Activated CD4-positive, alpha-beta memory T cell treated with anti-CD3 and anti-CD28 coated beads for 36 hours (primary cell): ENCODE measurements at regions not wholly inside any gene's neighbourhood (a gene's known extent, or its start where the extent isn't known, plus 50 kb on each side); places are given as distances from the start of the nearest gene placed in this dataset.

Experiments
- CTCF ChIA-PET: fragments of 350-600 bp; sonication (Branson Sonifier 250); formaldehyde crosslinking; loops from one replicate; lab custom pipeline; 2021; ENCODE audit warnings: antibody characterized with exemption, inconsistent platforms; lab: Charles Lee
- POLR2A ChIA-PET: fragments of 350-600 bp; sonication (Branson Sonifier 250); formaldehyde crosslinking; loops from one replicate; lab custom pipeline; 2021; ENCODE audit warnings: antibody characterized with exemption; lab: Charles Lee
- DNase-seq: peaks from one replicate; pipeline ENCODE4 v3.0.0-alpha.2; 2020
- H3K27ac Mint-ChIP-seq: one replicate; pipeline ENCODE4 v1.8.0; 2021; ENCODE audit warnings: mixed read lengths
- H3K27me3 Mint-ChIP-seq: one replicate; pipeline ENCODE4 v1.8.0; 2021; ENCODE audit warnings: mixed read lengths
- H3K36me3 Mint-ChIP-seq: one replicate; pipeline ENCODE4 v1.8.0; 2021; ENCODE audit warnings: mixed read lengths
- H3K4me1 Mint-ChIP-seq: one replicate; pipeline ENCODE4 v1.8.0; 2021; ENCODE audit warnings: low read depth, mixed read lengths
- H3K4me3 Mint-ChIP-seq: one replicate; pipeline ENCODE4 v1.8.0; 2021; ENCODE audit warnings: mild to moderate bottlenecking, mixed read lengths
- H3K9me3 Mint-ChIP-seq: one replicate; pipeline ENCODE4 v1.8.0; 2021; ENCODE audit warnings: mixed read lengths
- intact Hi-C: fragments of 100-400 bp; cut with micrococcal nuclease; formaldehyde crosslinking; loops from one replicate; pipeline ENCODE4 v1.15.1; 2023

GRCh38 chr12:97380440-97380839 lies 82.2 kb upstream of the RMST start:
- Mint-ChIP-seq H3K4me3 (no peak overlapping the region), H3K9me3 (peaks cover 2% of the 10 kb centered on the region), H3K27ac (no peak overlapping the region), H3K36me3 (no peaks in the 10 kb centered on the region), H3K27me3 (peaks cover 1% of the 10 kb centered on the region), H3K4me1 (no peaks in the 10 kb centered on the region)
- intact Hi-C loops, result no loop called here
- ChIA-PET CTCF (no interaction called here), POLR2A (no interaction called here)
- no peak for DNase-seq

DNA sequence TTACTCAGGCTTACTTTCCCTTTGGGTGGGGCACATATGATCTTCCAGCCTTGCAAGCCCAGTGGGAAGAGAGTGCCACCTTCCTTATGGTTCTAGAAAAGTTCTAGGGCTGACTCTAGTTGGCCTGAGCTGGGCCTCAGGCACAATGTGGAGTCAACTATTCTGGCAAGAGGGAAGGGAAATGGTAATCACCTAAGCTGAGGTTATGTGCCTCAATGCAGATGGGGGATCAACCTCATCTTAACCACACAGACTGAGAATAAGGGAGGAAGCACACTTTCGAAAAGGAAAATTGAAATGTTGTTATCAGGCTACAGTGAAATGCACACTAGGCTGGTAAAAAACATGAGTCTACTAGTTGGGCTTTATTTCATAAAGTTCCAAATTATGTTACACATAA lies 77.5 kb upstream of the RMST start:
- intact Hi-C loops, result no loop called here
- Mint-ChIP-seq H3K4me3 (no peak overlapping the region), H3K27me3 (no peaks in the 10 kb centered on the region), H3K27ac (no peak overlapping the region), H3K9me3 (peaks cover 2% of the 10 kb centered on the region), H3K36me3 (no peaks in the 10 kb centered on the region), H3K4me1 (no peaks in the 10 kb centered on the region)
- ChIA-PET POLR2A (no interaction called here), CTCF (interaction anchor here (1.2 kb wide), 1 partner anchor 19 kb away, joined by 3 read pairs; no protein-coding TSS in a partner anchor)
- no peak for DNase-seq

- POLR2A ChIA-PET, result no interaction called here
- Mint-ChIP-seq H3K9me3 (peaks cover 2% of the 10 kb centered on the region), H3K4me1 (no peaks in the 10 kb centered on the region), H3K4me3 (no peak overlapping the region), H3K27me3 (no peaks in the 10 kb centered on the region), H3K36me3 (no peaks in the 10 kb centered on the region), H3K27ac (no peak overlapping the region)
- no peak for DNase-seq
- intact Hi-C loops, result no loop called here
- CTCF ChIA-PET, result no interaction called here
Measured at GRCh38 chr12:97386133-97386581, 76.4 kb upstream of the RMST start.

GRCh38 chr12:97387844-97388243 lies 74.8 kb upstream of the RMST start:
- intact Hi-C loops, result no loop called here
- Mint-ChIP-seq H3K9me3 (no peaks in the 10 kb centered on the region), H3K4me3 (no peak overlapping the region), H3K4me1 (no peaks in the 10 kb centered on the region), H3K27me3 (no peaks in the 10 kb centered on the region), H3K27ac (no peak overlapping the region), H3K36me3 (no peaks in the 10 kb centered on the region)
- CTCF ChIA-PET, result no interaction called here
- DNase-seq, result no peak
- POLR2A ChIA-PET, result no interaction called here

GRCh38 chr12:97394657-97395056 lies 67.9 kb upstream of the RMST start:
- Mint-ChIP-seq H3K4me3 (no peak overlapping the region), H3K27ac (no peak overlapping the region), H3K27me3 (no peaks in the 10 kb centered on the region), H3K9me3 (no peaks in the 10 kb centered on the region), H3K36me3 (no peaks in the 10 kb centered on the region), H3K4me1 (no peaks in the 10 kb centered on the region)
- ChIA-PET CTCF (interaction anchor here (1.6 kb wide), 1 partner anchor 10 kb away, joined by 3 read pairs; no protein-coding TSS in a partner anchor), POLR2A (no interaction called here)
- DNase-seq, result no peak
- intact Hi-C loops, result no loop called here

- DNase-seq, result no peak
- Mint-ChIP-seq H3K36me3 (no peaks in the 10 kb centered on the region), H3K4me1 (no peaks in the 10 kb centered on the region), H3K27me3 (no peaks in the 10 kb centered on the region), H3K9me3 (no peaks in the 10 kb centered on the region), H3K4me3 (no peak overlapping the region), H3K27ac (no peak overlapping the region)
- intact Hi-C loops, result no loop called here
- ChIA-PET POLR2A (no interaction called here), CTCF (no interaction called here)
Measured at GRCh38 chr12:97397008-97397407, 65.6 kb upstream of the RMST start.

- no peaks in the 10 kb centered on the region for H3K9me3 Mint-ChIP-seq
- ChIA-PET CTCF (no interaction called here), POLR2A (no interaction called here)
- no peak overlapping the region for H3K27ac Mint-ChIP-seq
- no peaks in the 10 kb centered on the region for H3K36me3 Mint-ChIP-seq
- no peak for DNase-seq
- H3K4me3 Mint-ChIP-seq, result no peak overlapping the region
- H3K4me1 Mint-ChIP-seq, result no peaks in the 10 kb centered on the region
- intact Hi-C loops, result no loop called here
- H3K27me3 Mint-ChIP-seq, result no peaks in the 10 kb centered on the region
Measured at GRCh38 chr12:97398704-97399103, 63.9 kb upstream of the RMST start.

DNA sequence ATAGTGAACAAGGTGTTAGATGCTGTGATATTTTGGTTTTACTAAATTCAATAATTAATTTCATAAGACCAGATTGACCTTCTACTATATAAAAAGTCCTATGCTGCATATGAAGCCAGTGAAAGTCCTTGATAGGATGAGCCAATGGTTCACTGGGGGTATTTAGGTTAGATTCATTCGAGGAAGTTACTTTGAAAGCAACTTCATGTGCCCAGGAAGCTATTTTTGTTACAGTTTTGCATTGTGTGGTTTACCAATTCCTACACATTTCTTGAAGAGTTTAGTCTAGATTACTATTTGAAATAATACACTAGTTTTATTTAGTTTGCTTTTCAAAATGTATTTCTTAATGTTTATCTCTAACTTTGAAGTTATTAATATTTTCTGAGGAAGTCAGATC lies 58.5 kb upstream of the RMST start:
- Mint-ChIP-seq H3K36me3 (no peaks in the 10 kb centered on the region), H3K4me3 (no peak overlapping the region), H3K4me1 (no peaks in the 10 kb centered on the region), H3K27me3 (no peaks in the 10 kb centered on the region), H3K27ac (no peak overlapping the region), H3K9me3 (no peaks in the 10 kb centered on the region)
- CTCF ChIA-PET, result interaction anchor here (0.6 to 1.4 kb wide), 8 partner anchors 10 to 737 kb away, joined by 3 to 5 read pairs (median 4); no protein-coding TSS in a partner anchor
- DNase-seq, result no peak
- intact Hi-C loops, result loop anchor here (1.0 to 10.0 kb wide), 2 partner anchors 255 to 829 kb away; no protein-coding TSS in a partner anchor
- POLR2A ChIA-PET, result no interaction called here

GRCh38 chr12:97404543-97404942 lies 58.1 kb upstream of the RMST start:
- no peak overlapping the region for H3K27ac Mint-ChIP-seq
- no peaks in the 10 kb centered on the region for H3K36me3 Mint-ChIP-seq
- no peaks in the 10 kb centered on the region for H3K4me1 Mint-ChIP-seq
- no peak overlapping the region for H3K4me3 Mint-ChIP-seq
- H3K27me3 Mint-ChIP-seq, result no peaks in the 10 kb centered on the region
- no peaks in the 10 kb centered on the region for H3K9me3 Mint-ChIP-seq
- DNase-seq, result peak; percentile 11
- intact Hi-C loops, result loop anchor here (1.0 to 10.0 kb wide), 2 partner anchors 255 to 830 kb away; no protein-coding TSS in a partner anchor
- ChIA-PET CTCF (interaction anchor here (0.6 to 1.4 kb wide), 8 partner anchors 10 to 737 kb away, joined by 3 to 5 read pairs (median 4); no protein-coding TSS in a partner anchor), POLR2A (no interaction called here)

- DNase-seq, result no peak
- no peak overlapping the region for H3K4me3 Mint-ChIP-seq
- H3K27ac Mint-ChIP-seq, result no peak overlapping the region
- CTCF ChIA-PET, result no interaction called here
- POLR2A ChIA-PET, result no interaction called here
- no peaks in the 10 kb centered on the region for H3K4me1 Mint-ChIP-seq
- no peaks in the 10 kb centered on the region for H3K9me3 Mint-ChIP-seq
- intact Hi-C loops, result loop anchor here (10.0 kb wide), 1 partner anchor 834 kb away; no protein-coding TSS in a partner anchor
- H3K36me3 Mint-ChIP-seq, result no peaks in the 10 kb centered on the region
- H3K27me3 Mint-ChIP-seq, result peaks cover 2% of the 10 kb centered on the region
Measured at GRCh38 chr12:97408363-97408762, 54.2 kb upstream of the RMST start.

DNA sequence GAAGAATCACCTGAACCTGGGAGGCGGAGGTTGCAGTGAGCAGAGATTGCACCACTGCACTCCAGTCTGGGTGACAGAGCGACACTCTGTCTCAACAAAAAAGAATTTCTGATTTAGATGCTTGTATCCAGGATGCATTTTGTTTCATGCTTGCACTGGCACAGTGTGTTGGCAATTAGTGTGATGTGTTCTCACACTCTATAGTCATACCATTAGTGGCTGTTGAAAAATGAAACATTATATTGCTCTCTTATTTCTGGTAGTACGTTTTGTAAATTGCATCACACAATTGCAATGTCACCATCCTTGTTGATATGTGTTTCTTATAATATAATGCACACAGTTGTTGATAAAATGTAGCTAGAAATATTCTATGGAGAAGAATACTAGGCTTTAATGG lies 51.3 kb upstream of the RMST start:
- Mint-ChIP-seq H3K36me3 (no peaks in the 10 kb centered on the region), H3K27ac (no peak overlapping the region), H3K9me3 (no peaks in the 10 kb centered on the region), H3K4me3 (no peak overlapping the region), H3K4me1 (no peaks in the 10 kb centered on the region), H3K27me3 (peaks cover 4% of the 10 kb centered on the region)
- DNase-seq, result no peak
- ChIA-PET CTCF (no interaction called here), POLR2A (no interaction called here)
- intact Hi-C loops, result no loop called here
